ENCODE measurements at regions not wholly inside any gene's neighbourhood (a gene's known extent, or its start where the extent isn't known, plus 50 kb on each side); places are given as distances from the start of the nearest gene placed in this dataset.

- TF ChIP-seq CEBPB (IDR thresholded peaks at IDR 0.05; ENCODE audit: low read depth, low read length) (no peak), FOS (IDR thresholded peaks at IDR 0.05; ENCODE audit: low read depth, low read length) (no peak), MXI1 (IDR thresholded peaks at IDR 0.05; ENCODE audit: borderline replicate concordance, low read depth, low read length) (no peak), MAZ (IDR thresholded peaks at IDR 0.05; ENCODE audit: borderline replicate concordance, low read depth, low read length) (no peak), POLR2A (IDR thresholded peaks at IDR 0.05; ENCODE audit: low read depth, low read length) (no peak), CHD1 (IDR thresholded peaks at IDR 0.05; ENCODE audit: low read depth, low read length) (no peak), MAFK (IDR thresholded peaks at IDR 0.05; ENCODE audit: low read depth, low read length) (no peak), NFE2L2 (IDR thresholded peaks at IDR 0.05; ENCODE audit: low read depth, low read length) (no peak), RAD21 (IDR thresholded peaks at IDR 0.05; ENCODE audit: low read length) (no peak), ELK1 (IDR thresholded peaks at IDR 0.05; ENCODE audit: borderline replicate concordance, low read depth, low read length) (no peak), RCOR1 (IDR thresholded peaks at IDR 0.05; ENCODE audit: insufficient replicate concordance, low read length) (no peak), SMC3 (IDR thresholded peaks at IDR 0.05; ENCODE audit: low read depth, low read length) (no peak), RFX5 (IDR thresholded peaks at IDR 0.05; ENCODE audit: low read depth, low read length) (no peak), USF2 (IDR thresholded peaks at IDR 0.05; ENCODE audit: low read depth, low read length) (no peak), BHLHE40 (IDR thresholded peaks at IDR 0.05; ENCODE audit: low read depth, low read length) (no peak)
- TF ChIP-seq, protein P1, sequence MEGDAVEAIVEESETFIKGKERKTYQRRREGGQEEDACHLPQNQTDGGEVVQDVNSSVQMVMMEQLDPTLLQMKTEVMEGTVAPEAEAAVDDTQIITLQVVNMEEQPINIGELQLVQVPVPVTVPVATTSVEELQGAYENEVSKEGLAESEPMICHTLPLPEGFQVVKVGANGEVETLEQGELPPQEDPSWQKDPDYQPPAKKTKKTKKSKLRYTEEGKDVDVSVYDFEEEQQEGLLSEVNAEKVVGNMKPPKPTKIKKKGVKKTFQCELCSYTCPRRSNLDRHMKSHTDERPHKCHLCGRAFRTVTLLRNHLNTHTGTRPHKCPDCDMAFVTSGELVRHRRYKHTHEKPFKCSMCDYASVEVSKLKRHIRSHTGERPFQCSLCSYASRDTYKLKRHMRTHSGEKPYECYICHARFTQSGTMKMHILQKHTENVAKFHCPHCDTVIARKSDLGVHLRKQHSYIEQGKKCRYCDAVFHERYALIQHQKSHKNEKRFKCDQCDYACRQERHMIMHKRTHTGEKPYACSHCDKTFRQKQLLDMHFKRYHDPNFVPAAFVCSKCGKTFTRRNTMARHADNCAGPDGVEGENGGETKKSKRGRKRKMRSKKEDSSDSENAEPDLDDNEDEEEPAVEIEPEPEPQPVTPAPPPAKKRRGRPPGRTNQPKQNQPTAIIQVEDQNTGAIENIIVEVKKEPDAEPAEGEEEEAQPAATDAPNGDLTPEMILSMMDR (conservative IDR thresholded peaks at IDR 0.05; ENCODE audit: low read depth, low read length), result no peak
Measured at GRCh38 chr9:86449246-86449645, 95.0 kb upstream of the TUT7 start.

More at GRCh38 chr9:86449246-86449645, 95.0 kb upstream of the TUT7 start:
- Histone ChIP-seq H3K27ac (ENCODE audit: insufficient read depth, low read length) (no peak overlapping the region), H3K9ac (ENCODE audit: low read depth, low read length) (no peak overlapping the region), H3K79me1 (ENCODE audit: low read depth in 1 of 2, low read length in 2 of 2) (no peaks in the 10 kb centered on the region), H2BK20ac (ENCODE audit: low read depth, low read length) (no peak overlapping the region), H3K9me1 (ENCODE audit: insufficient read depth, low read length) (no peaks in the 10 kb centered on the region; the same call in 1 of the 2 replicates), H3K27me3 (ENCODE audit: control insufficient read depth, insufficient read depth, low read length) (no peaks in the 10 kb centered on the region), H3K36me3 (ENCODE audit: control insufficient read depth, insufficient read depth, low read length) (no peaks in the 10 kb centered on the region), H2AK9ac (replicated peaks; ENCODE audit: low read depth, low read length, poor library complexity) (no peak overlapping the region), H3K4me2 (ENCODE audit: low read depth, low read length) (no peak overlapping the region), H3K4me3 (ENCODE audit: insufficient read depth, low read depth, low read length) (no peak overlapping the region), H4K20me1 (ENCODE audit: insufficient read depth, low read length) (no peaks in the 10 kb centered on the region), H2BK15ac (ENCODE audit: low read depth, low read length) (no peak overlapping the region), H2AK5ac (ENCODE audit: low read depth, low read length) (no peak overlapping the region), H3K4ac (ENCODE audit: low read depth, low read length) (no peak overlapping the region), H3K9me3 (ENCODE audit: control insufficient read depth, insufficient read depth, low read length) (0 out of 2 replicates have a peak, but pooled peaks cover 2% of the 10 kb centered on the region), H4K91ac (ENCODE audit: insufficient read depth, low read depth, low read length) (no peak overlapping the region), H3K4me1 (ENCODE audit: control insufficient read depth, insufficient read depth, low read length) (peaks cover 5% of the 10 kb centered on the region; the same call in 1 of the 2 replicates), H3K23ac (ENCODE audit: low read depth, low read length) (no peak overlapping the region), H2BK120ac (ENCODE audit: low read depth, low read length) (no peak overlapping the region), H3K18ac (ENCODE audit: low read depth, low read length) (no peak overlapping the region), H2BK5ac (ENCODE audit: low read depth, low read length, poor library complexity, severe bottlenecking) (no peak overlapping the region), H4K5ac (ENCODE audit: low read depth, low read length) (no peak overlapping the region), H4K8ac (ENCODE audit: low read depth in 2 of 2, low read length in 2 of 2) (no peak overlapping the region), H2AFZ (replicated peaks; ENCODE audit: low read length, poor library complexity) (no peak overlapping the region), H3K56ac (ENCODE audit: extremely low read depth, insufficient read depth, low read length) (no peak overlapping the region), H3K14ac (replicated peaks; ENCODE audit: low read depth, low read length) (no peak overlapping the region)
- CTCF ChIA-PET, result no interaction called here
- DNase-seq (no peak), ATAC-seq (ENCODE audit: low read depth) (no peak)
- no TSS peak for BruUV-seq (replicated peaks)
- no CpG with 5 or more reads among the region's 2 CpGs for WGBS, 2 experiments (ENCODE audit: extremely low coverage in 2 of 2, insufficient read length in 1 of 2)
- POLR2A ChIA-PET (ENCODE audit: unreplicated experiment), result no interaction called here
- in situ Hi-C loops (cut with MboI; ENCODE audit: low sequenced_read_pairs), result no loop called here
- dilution Hi-C loops (cut with HindIII; ENCODE audit: low sequenced_read_pairs, unreplicated experiment), result no loop called here
- intact Hi-C loops (cut with micrococcal nuclease), result no loop called here
